ENCODE measurements at regions not wholly inside any gene's neighbourhood (a gene's known extent, or its start where the extent isn't known, plus 50 kb on each side); places are given as distances from the start of the nearest gene placed in this dataset.

DNA sequence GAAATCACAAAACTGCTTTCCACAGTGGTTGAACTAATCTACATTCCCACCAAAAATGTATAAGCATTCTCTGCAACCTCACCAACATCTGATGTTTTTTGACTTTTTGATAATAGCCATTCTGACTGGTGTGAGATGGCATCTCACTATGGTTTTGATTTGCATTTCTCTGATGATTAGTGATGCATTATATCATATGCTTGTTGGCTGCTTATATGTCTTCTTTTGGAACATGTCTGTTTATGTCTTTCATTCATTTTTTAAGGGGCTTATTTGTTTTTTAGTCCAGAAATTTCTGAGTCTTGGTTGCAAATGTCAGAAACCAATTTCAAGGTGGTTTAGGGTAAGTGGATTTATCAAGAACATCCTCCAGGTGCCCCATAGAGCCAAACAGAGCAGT, 484.8 kb upstream of the TSHZ3 start:
- no peak for DNase-seq (ENCODE audit: low spot score)
- H3K9ac ChIP-seq (ENCODE audit: low read depth, low read length, poor library complexity) = no peak overlapping the region
- H2BK15ac ChIP-seq (ENCODE audit: low read length) = no peak overlapping the region
- no peaks in the 10 kb centered on the region for H3K27me3 ChIP-seq (ENCODE audit: control insufficient read depth in 3 of 3, insufficient read depth in 3 of 3, low read depth in 1 of 3, low read length in 3 of 3)
- H2BK12ac ChIP-seq (ENCODE audit: low read length) = no peak overlapping the region
- H3K4me3 ChIP-seq (ENCODE audit: low read length in 2 of 2) = no peak overlapping the region
- no peak overlapping the region for H2BK120ac ChIP-seq (ENCODE audit: low read depth, low read length)
- H3K36me3 ChIP-seq (replicated peaks in 1 of 2; ENCODE audit: control insufficient read depth in 2 of 2, insufficient read depth in 2 of 2, low read length in 2 of 2) = no peaks in the 10 kb centered on the region
- peaks cover 0 to 2% of the 10 kb centered on the region in 2 donors for H3K9me3 ChIP-seq (replicated peaks in 1 of 2; ENCODE audit: control insufficient read depth in 2 of 2, insufficient read depth in 1 of 2, low read depth in 1 of 2, low read length in 2 of 2)
- peaks cover 0 to 2% of the 10 kb centered on the region in 2 donors for H3K4me1 ChIP-seq (ENCODE audit: control insufficient read depth in 2 of 2, insufficient read depth in 1 of 2, low read depth in 1 of 2, low read length in 2 of 2)
- H2AFZ ChIP-seq (ENCODE audit: low read length) = no peak overlapping the region
- no peak overlapping the region for H3K27ac ChIP-seq (replicated peaks; ENCODE audit: low read length)
- no peak overlapping the region for H2AK5ac ChIP-seq (ENCODE audit: low read depth, low read length)
- no peaks in the 10 kb centered on the region for H3K79me1 ChIP-seq (ENCODE audit: low read depth, low read length)
- H3K14ac ChIP-seq (ENCODE audit: low read length) = no peak overlapping the region
- H3K4ac ChIP-seq (ENCODE audit: low read length) = no peak overlapping the region
- H4K8ac ChIP-seq (ENCODE audit: low read depth, low read length) = no peak overlapping the region
- no peak overlapping the region for H3K18ac ChIP-seq (ENCODE audit: low read length)
- no peak overlapping the region for H3K23ac ChIP-seq (ENCODE audit: low read depth, low read length, poor library complexity)
- no peak overlapping the region for H4K91ac ChIP-seq (ENCODE audit: low read depth, low read length, poor library complexity)
- no peak overlapping the region for H2BK5ac ChIP-seq (ENCODE audit: low read length)
- no peak overlapping the region for H3K4me2 ChIP-seq (ENCODE audit: insufficient read depth, low read length, poor library complexity, severe bottlenecking)

DNA sequence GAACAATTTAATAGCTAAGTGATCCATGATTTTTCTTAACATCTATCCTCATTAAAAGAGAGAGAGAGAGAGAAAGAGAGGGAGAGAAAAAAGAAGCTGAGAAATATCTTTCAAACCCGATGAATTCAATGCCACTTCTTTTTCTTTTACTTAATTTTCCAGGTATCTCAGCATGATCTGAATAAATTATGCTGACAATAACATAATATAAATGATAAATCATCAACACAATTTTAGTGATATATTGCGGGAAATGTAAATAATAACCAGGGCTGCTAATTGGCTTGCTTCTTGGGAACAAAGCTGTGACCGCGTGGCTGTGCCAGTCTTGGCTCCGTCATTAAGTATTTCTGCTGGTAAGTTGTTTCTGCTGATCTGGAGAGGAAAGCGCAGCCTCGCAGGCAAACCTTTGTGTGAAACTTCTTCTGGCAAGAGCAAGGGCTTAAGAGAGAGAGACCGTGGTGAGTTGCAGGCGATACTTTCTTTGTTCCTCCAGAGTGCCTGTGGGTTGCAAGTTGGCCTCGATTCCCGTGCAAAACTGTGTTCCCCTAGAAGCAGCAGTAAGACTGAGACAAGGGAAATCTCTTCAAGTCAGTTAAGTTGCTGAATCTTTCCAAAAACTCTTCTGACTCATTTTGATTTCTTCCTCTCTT, 489.1 kb upstream of the TSHZ3 start:
- Histone ChIP-seq H4K8ac (ENCODE audit: low read depth, low read length) (no peak overlapping the region), H3K4me3 (ENCODE audit: low read length in 2 of 2) (no peak overlapping the region), H3K9ac (ENCODE audit: low read depth, low read length, poor library complexity) (no peak overlapping the region), H2BK12ac (ENCODE audit: low read length) (no peak overlapping the region), H2BK5ac (ENCODE audit: low read length) (no peak overlapping the region), H3K18ac (ENCODE audit: low read length) (no peak overlapping the region), H3K23ac (ENCODE audit: low read depth, low read length, poor library complexity) (no peak overlapping the region), H2AFZ (ENCODE audit: low read length) (no peak overlapping the region), H3K79me1 (ENCODE audit: low read depth, low read length) (no peaks in the 10 kb centered on the region), H2AK5ac (ENCODE audit: low read depth, low read length) (no peak overlapping the region), H3K4me2 (ENCODE audit: insufficient read depth, low read length, poor library complexity, severe bottlenecking) (no peak overlapping the region), H3K27ac (replicated peaks; ENCODE audit: low read length) (no peak overlapping the region), H3K9me3 (replicated peaks in 1 of 2; ENCODE audit: control insufficient read depth in 2 of 2, insufficient read depth in 1 of 2, low read depth in 1 of 2, low read length in 2 of 2) (peaks cover 0 to 7% of the 10 kb centered on the region in 2 donors), H3K4me1 (ENCODE audit: control insufficient read depth in 2 of 2, insufficient read depth in 1 of 2, low read depth in 1 of 2, low read length in 2 of 2) (peaks cover 0 to 2% of the 10 kb centered on the region in 2 donors), H3K27me3 (ENCODE audit: control insufficient read depth in 3 of 3, insufficient read depth in 3 of 3, low read depth in 1 of 3, low read length in 3 of 3) (no peaks in the 10 kb centered on the region), H2BK15ac (ENCODE audit: low read length) (no peak overlapping the region), H3K36me3 (replicated peaks in 1 of 2; ENCODE audit: control insufficient read depth in 2 of 2, insufficient read depth in 2 of 2, low read length in 2 of 2) (no peaks in the 10 kb centered on the region), H3K14ac (ENCODE audit: low read length) (no peak overlapping the region), H3K4ac (ENCODE audit: low read length) (no peak overlapping the region), H4K91ac (ENCODE audit: low read depth, low read length, poor library complexity) (no peak overlapping the region), H2BK120ac (ENCODE audit: low read depth, low read length) (no peak overlapping the region)
- DNase-seq (ENCODE audit: low spot score) = peak; percentile 20
- no CpG with 5 or more reads among the region's 11 CpGs for WGBS, 2 donors (ENCODE audit: extremely low coverage in 2 of 2, insufficient read length in 2 of 2, insufficient replicate concordance in 1 of 2)

DNA sequence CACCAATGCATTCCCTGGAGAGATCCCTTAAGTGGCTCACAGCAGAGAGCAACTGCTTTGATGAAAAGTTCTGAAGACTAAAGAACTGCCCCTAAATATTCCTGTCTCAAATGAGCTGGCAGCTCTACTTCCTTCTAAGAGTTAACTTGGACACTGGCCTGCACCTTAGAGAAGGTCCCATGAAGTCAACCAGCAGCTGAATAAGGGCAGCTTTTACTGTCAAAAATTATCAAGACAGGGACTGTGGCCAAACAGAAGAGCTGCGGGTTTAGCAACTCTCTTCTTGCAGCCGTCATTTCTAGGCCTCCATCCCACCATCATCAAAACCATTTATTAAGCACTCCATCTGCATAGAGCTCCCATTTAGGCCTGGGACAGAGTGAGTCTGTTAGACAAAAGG, 491.1 kb upstream of the TSHZ3 start:
- Histone ChIP-seq H2BK15ac (ENCODE audit: low read length) (no peak overlapping the region), H2BK5ac (ENCODE audit: low read length) (no peak overlapping the region), H4K8ac (ENCODE audit: low read depth, low read length) (no peak overlapping the region), H4K91ac (ENCODE audit: low read depth, low read length, poor library complexity) (no peak overlapping the region), H3K4me1 (ENCODE audit: control insufficient read depth in 2 of 2, insufficient read depth in 1 of 2, low read depth in 1 of 2, low read length in 2 of 2) (peaks cover 0 to 2% of the 10 kb centered on the region in 2 donors), H2BK120ac (ENCODE audit: low read depth, low read length) (no peak overlapping the region), H3K4me2 (ENCODE audit: insufficient read depth, low read length, poor library complexity, severe bottlenecking) (no peak overlapping the region), H3K27ac (replicated peaks; ENCODE audit: low read length) (no peak overlapping the region), H2AK5ac (ENCODE audit: low read depth, low read length) (no peak overlapping the region), H3K9ac (ENCODE audit: low read depth, low read length, poor library complexity) (no peak overlapping the region), H2AFZ (ENCODE audit: low read length) (no peak overlapping the region), H3K14ac (ENCODE audit: low read length) (no peak overlapping the region), H3K4me3 (ENCODE audit: low read length in 2 of 2) (no peak overlapping the region), H3K23ac (ENCODE audit: low read depth, low read length, poor library complexity) (no peak overlapping the region), H3K27me3 (ENCODE audit: control insufficient read depth in 3 of 3, insufficient read depth in 3 of 3, low read depth in 1 of 3, low read length in 3 of 3) (no peaks in the 10 kb centered on the region), H3K36me3 (replicated peaks in 1 of 2; ENCODE audit: control insufficient read depth in 2 of 2, insufficient read depth in 2 of 2, low read length in 2 of 2) (no peaks in the 10 kb centered on the region), H3K4ac (ENCODE audit: low read length) (no peak overlapping the region), H3K79me1 (ENCODE audit: low read depth, low read length) (no peaks in the 10 kb centered on the region), H2BK12ac (ENCODE audit: low read length) (no peak overlapping the region), H3K9me3 (replicated peaks in 1 of 2; ENCODE audit: control insufficient read depth in 2 of 2, insufficient read depth in 1 of 2, low read depth in 1 of 2, low read length in 2 of 2) (peaks cover 0 to 4% of the 10 kb centered on the region in 2 donors), H3K18ac (ENCODE audit: low read length) (no peak overlapping the region)
- WGBS, 2 donors (ENCODE audit: extremely low coverage in 2 of 2, insufficient read length in 2 of 2, insufficient replicate concordance in 1 of 2) = no CpG with 5 or more reads among the region's 2 CpGs
- DNase-seq (ENCODE audit: low spot score) = no peak

GRCh38 chr19:31841755-31842154, 492.5 kb upstream of the TSHZ3 start:
- Histone ChIP-seq H3K4me1 (ENCODE audit: control insufficient read depth in 2 of 2, insufficient read depth in 1 of 2, low read depth in 1 of 2, low read length in 2 of 2) (peaks cover 0 to 2% of the 10 kb centered on the region in 2 donors), H3K9me3 (replicated peaks in 1 of 2; ENCODE audit: control insufficient read depth in 2 of 2, insufficient read depth in 1 of 2, low read depth in 1 of 2, low read length in 2 of 2) (peaks cover 0 to 4% of the 10 kb centered on the region in 2 donors), H3K36me3 (replicated peaks in 1 of 2; ENCODE audit: control insufficient read depth in 2 of 2, insufficient read depth in 2 of 2, low read length in 2 of 2) (no peaks in the 10 kb centered on the region), H3K9ac (ENCODE audit: low read depth, low read length, poor library complexity) (no peak overlapping the region), H2AK5ac (ENCODE audit: low read depth, low read length) (no peak overlapping the region), H3K18ac (ENCODE audit: low read length) (no peak overlapping the region), H2BK15ac (ENCODE audit: low read length) (no peak overlapping the region), H3K79me1 (ENCODE audit: low read depth, low read length) (no peaks in the 10 kb centered on the region), H2BK120ac (ENCODE audit: low read depth, low read length) (no peak overlapping the region), H3K14ac (ENCODE audit: low read length) (no peak overlapping the region), H3K27me3 (ENCODE audit: control insufficient read depth in 3 of 3, insufficient read depth in 3 of 3, low read depth in 1 of 3, low read length in 3 of 3) (no peaks in the 10 kb centered on the region), H2BK12ac (ENCODE audit: low read length) (no peak overlapping the region), H3K4me2 (ENCODE audit: insufficient read depth, low read length, poor library complexity, severe bottlenecking) (no peak overlapping the region), H4K8ac (ENCODE audit: low read depth, low read length) (no peak overlapping the region), H3K23ac (ENCODE audit: low read depth, low read length, poor library complexity) (no peak overlapping the region), H3K4me3 (ENCODE audit: low read length in 2 of 2) (no peak overlapping the region), H2AFZ (ENCODE audit: low read length) (no peak overlapping the region), H3K4ac (ENCODE audit: low read length) (no peak overlapping the region), H2BK5ac (ENCODE audit: low read length) (no peak overlapping the region), H3K27ac (replicated peaks; ENCODE audit: low read length) (no peak overlapping the region), H4K91ac (ENCODE audit: low read depth, low read length, poor library complexity) (no peak overlapping the region)
- no peak for DNase-seq (ENCODE audit: low spot score)
- WGBS, 2 donors (ENCODE audit: extremely low coverage in 2 of 2, insufficient read length in 2 of 2, insufficient replicate concordance in 1 of 2) = no CpG with 5 or more reads among the region's 1 CpG

Data from neuronal stem cell (in vitro differentiated cells).